LNCaP clone FGC (cell line): ENCODE measurements at regions not wholly inside any gene's neighbourhood (a gene's known extent, or its start where the extent isn't known, plus 50 kb on each side); places are given as distances from the start of the nearest gene placed in this dataset.
A peak's percentile ranks its signal among the peaks of the same experiment; 100 is the strongest.

ENCODE experiments used
- DNase-seq: peaks from one replicate; pipeline ENCODE4 v3.0.0-alpha.2; 2011; ENCODE audit warnings: low read depth
- H3K4me3 ChIP-seq: 2 replicates; pipeline ENCODE4 v1.5.1; 2011; ENCODE audit warnings: mild to moderate bottlenecking, low read depth, low read length, control low read depth
- TF ChIP-seq, protein P1 (sequence below): IDR thresholded peaks from 2 replicates; pipeline ENCODE4 v1.5.1; 2012; ENCODE audit warnings: mild to moderate bottlenecking; ENCODE audit not compliant: control insufficient read depth, insufficient read depth; ENCODE audit errors: extremely low read depth

DNA sequence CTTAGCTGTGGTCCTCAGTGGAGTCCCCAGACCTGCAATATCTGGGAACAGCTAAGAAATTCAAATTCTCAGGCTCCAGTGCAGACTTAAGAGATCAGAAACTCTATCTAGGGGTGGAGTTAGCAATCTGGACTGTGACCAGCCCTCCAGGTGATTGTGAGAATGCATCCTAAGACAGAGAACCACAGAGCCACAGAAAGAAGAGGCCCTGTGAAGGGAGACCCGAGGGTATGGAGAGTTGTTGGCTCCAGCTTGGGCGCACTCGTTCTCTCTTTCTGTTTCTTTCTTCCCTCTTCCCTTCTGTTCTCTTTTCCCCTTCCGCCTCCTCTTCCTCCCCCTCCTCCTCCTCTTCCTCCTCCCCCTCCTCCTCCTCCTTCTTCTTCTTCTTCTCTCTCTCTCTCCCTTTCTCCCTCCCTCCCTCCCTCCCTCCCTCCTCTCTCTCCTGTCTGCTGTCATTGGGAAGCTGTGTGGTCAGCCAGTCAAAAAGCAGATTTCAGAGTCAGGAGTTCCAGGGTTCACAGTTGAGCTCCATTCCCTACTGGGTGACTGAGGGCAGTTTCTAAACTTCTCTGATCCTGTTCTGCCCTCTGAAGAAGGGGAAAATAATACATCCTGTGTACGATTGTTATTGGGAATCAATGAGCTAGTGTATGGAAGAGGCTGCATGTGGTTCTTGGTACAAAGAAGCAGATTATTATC lies 62.1 kb upstream of the STEAP1B start:
- DNase-seq: no peak
- TF ChIP-seq, protein P1, sequence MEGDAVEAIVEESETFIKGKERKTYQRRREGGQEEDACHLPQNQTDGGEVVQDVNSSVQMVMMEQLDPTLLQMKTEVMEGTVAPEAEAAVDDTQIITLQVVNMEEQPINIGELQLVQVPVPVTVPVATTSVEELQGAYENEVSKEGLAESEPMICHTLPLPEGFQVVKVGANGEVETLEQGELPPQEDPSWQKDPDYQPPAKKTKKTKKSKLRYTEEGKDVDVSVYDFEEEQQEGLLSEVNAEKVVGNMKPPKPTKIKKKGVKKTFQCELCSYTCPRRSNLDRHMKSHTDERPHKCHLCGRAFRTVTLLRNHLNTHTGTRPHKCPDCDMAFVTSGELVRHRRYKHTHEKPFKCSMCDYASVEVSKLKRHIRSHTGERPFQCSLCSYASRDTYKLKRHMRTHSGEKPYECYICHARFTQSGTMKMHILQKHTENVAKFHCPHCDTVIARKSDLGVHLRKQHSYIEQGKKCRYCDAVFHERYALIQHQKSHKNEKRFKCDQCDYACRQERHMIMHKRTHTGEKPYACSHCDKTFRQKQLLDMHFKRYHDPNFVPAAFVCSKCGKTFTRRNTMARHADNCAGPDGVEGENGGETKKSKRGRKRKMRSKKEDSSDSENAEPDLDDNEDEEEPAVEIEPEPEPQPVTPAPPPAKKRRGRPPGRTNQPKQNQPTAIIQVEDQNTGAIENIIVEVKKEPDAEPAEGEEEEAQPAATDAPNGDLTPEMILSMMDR: no peak
- no peak overlapping the region for H3K4me3 ChIP-seq

GRCh38 chr7:22561321-22561811 lies 61.4 kb upstream of the STEAP1B start:
- TF ChIP-seq, protein P1: no peak
- no peak for DNase-seq
- no peak overlapping the region for H3K4me3 ChIP-seq

DNA sequence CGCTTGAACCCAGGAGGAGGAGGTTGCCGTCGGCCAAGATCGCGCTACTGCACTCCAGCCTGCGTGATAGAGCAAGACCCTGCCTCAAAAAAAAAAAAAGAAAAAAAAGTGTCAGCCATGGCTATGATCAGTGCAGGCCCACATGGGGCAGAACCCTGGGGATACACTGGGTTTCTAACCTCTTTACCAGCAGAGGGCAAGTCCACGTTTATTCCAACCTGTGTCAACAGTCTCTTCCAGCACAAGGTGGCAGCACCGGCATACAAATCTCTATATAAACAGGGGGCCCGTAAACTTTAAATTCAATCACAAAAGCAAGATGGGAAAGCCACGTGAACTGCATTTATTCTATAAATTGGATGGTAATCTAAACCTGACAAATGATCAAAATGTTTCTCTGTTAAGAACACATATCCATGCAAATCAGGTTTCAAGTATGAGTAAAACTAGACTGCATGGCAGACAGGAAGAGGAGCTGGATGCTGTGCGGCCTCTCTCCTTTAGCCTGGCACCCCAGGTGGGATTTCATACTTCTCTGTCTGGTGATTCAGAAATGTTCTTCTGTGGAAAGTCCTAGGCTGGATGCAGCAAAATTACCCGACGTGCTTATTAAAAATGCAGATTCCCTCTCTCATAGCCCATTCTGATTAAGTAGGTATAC lies 60.0 kb upstream of the STEAP1B start:
- H3K4me3 ChIP-seq: no peak overlapping the region
- peak; percentile 52 for DNase-seq
- TF ChIP-seq, protein P1: peak; percentile 98

GRCh38 chr7:22557167-22557566 lies 57.2 kb upstream of the STEAP1B start:
- no peak for DNase-seq
- TF ChIP-seq, protein P1: no peak

DNA sequence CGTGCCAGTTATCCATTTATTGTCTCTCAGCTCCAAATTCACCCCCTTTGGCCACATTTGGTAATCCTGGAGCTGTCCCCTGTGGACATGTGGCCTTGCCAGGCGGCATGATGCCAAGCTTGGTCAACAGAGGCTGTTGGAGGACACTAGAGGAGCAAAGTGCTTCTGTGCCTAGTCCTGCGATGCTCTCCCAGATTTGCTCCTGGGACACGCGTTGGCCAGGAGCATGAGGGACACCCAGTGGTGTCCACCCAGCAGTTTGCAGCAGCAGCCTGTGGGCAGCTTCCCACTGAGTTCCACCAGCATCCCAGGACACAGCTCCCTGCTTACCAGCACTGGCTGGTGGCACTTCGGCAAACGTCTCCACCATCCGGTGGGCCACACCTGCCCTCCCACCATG lies 55.5 kb upstream of the STEAP1B start:
- TF ChIP-seq, protein P1: no peak

More at GRCh38 chr7:22557167-22557566, 57.2 kb upstream of the STEAP1B start:
- H3K4me3 ChIP-seq: no peak overlapping the region

DNA sequence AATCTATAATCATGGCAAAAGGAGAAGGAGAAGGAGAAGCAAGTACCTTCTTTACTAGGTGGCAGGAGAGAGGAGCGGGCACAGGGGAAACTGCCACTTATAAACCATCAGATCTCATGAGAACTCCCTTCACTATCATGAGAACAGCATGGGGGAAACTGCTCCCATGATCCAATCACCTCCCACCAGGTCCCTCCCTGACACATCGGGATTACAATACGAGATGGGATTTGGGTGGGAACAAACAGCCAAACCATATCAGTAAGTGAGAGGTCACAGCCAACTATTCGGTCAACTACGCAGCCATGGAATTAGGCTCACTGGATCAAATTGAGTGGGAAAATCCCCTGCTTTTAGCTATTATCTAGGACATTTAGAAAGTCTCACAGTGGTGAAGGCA lies 54.2 kb upstream of the STEAP1B start:
- TF ChIP-seq, protein P1: no peak
- no peak for DNase-seq
- no peak overlapping the region for H3K4me3 ChIP-seq

More for the DNA sequence above, 55.5 kb upstream of the STEAP1B start:
- no peak overlapping the region for H3K4me3 ChIP-seq
- DNase-seq: no peak
